GM23338 (cell line): ENCODE measurements at regions not wholly inside any gene's neighbourhood (a gene's known extent, or its start where the extent isn't known, plus 50 kb on each side); places are given as distances from the start of the nearest gene placed in this dataset.

Source experiments
- ATAC-seq: fragments of 200-7000 bp; cut with Tn5 transposase; 3 replicates; pipeline ENCODE4 v1.9.1; 2020
- DNase-seq: peaks from one replicate; pipeline ENCODE4 v3.0.0-alpha.2; 2015; ENCODE audit warnings: low spot score
- H2AFZ ChIP-seq: fragments of 200-600 bp; sonication (generic); 2 replicates; pipeline ENCODE4 v1.8.0; 2016; ENCODE audit warnings: antibody characterized with exemption, mild to moderate bottlenecking, moderate library complexity
- H3F3A ChIP-seq: fragments of 200-600 bp; sonication (generic); replicated peaks from 2 replicates; pipeline ENCODE4 v1.8.0; 2017; ENCODE audit warnings: antibody characterized with exemption, mixed run types, low read depth
- H3K27ac ChIP-seq: fragments of 200-600 bp; sonication (generic); 2 replicates; pipeline ENCODE4 v1.6.1; 2016; ENCODE audit warnings: low read depth
- H3K27me3 ChIP-seq: fragments of 200-600 bp; sonication (generic); 2 replicates; pipeline ENCODE4 v1.8.0; 2016; ENCODE audit warnings: mild to moderate bottlenecking, mixed run types, moderate library complexity; ENCODE audit not compliant: insufficient read depth
- H3K36me3 ChIP-seq: fragments of 200-600 bp; sonication (generic); 2 replicates; pipeline ENCODE4 v1.8.0; 2016; ENCODE audit warnings: mild to moderate bottlenecking; ENCODE audit not compliant: insufficient read depth
- H3K4me1 ChIP-seq: fragments of 200-600 bp; sonication (generic); 2 replicates; pipeline ENCODE4 v1.8.0; 2016; ENCODE audit warnings: mild to moderate bottlenecking, moderate library complexity; ENCODE audit not compliant: insufficient read depth
- H3K4me2 ChIP-seq: fragments of 200-600 bp; sonication (generic); 2 replicates; pipeline ENCODE4 v1.7.1; 2017; ENCODE audit warnings: mixed run types
- H3K4me3 ChIP-seq: fragments of 200-600 bp; sonication (generic); 2 replicates; pipeline ENCODE4 v1.6.1; 2016; ENCODE audit warnings: mixed run types
- H3K79me2 ChIP-seq: fragments of 200-600 bp; sonication (generic); replicated peaks from 2 replicates; pipeline ENCODE4 v1.8.0; 2017; ENCODE audit warnings: mild to moderate bottlenecking; ENCODE audit not compliant: insufficient read depth
- H3K9me2 ChIP-seq: fragments of 200-600 bp; sonication (generic); 2 replicates; pipeline ENCODE4 v1.8.0; 2017; ENCODE audit not compliant: insufficient read depth
- H4K20me1 ChIP-seq: fragments of 200-600 bp; sonication (generic); replicated peaks from 2 replicates; pipeline ENCODE4 v1.8.0; 2017; ENCODE audit warnings: mild to moderate bottlenecking; ENCODE audit not compliant: insufficient read depth
- H3K27ac Mint-ChIP-seq: 2 replicates; pipeline ENCODE4 v1.8.0; 2020; ENCODE audit warnings: inconsistent platforms, mild to moderate bottlenecking, moderate library complexity, mixed read lengths
- H3K27me3 Mint-ChIP-seq: 3 replicates; pipeline ENCODE4 v1.8.0; 2022; ENCODE audit warnings: low read depth, mild to moderate bottlenecking, moderate library complexity, mixed read lengths, inconsistent platforms; ENCODE audit not compliant: insufficient read depth, poor library complexity
- H3K36me3 Mint-ChIP-seq: 3 replicates; pipeline ENCODE4 v1.8.0; 2021; ENCODE audit warnings: low read depth, mild to moderate bottlenecking, inconsistent platforms, moderate library complexity, mixed read lengths
- H3K4me1 Mint-ChIP-seq: 3 replicates; pipeline ENCODE4 v1.8.0; 2020; ENCODE audit warnings: mild to moderate bottlenecking, inconsistent platforms, mixed read lengths
- H3K4me3 Mint-ChIP-seq: 3 replicates; pipeline ENCODE4 v1.8.0; 2021; ENCODE audit warnings: moderate library complexity, mild to moderate bottlenecking, inconsistent platforms, mixed read lengths
- H3K9me3 Mint-ChIP-seq: 3 replicates; pipeline ENCODE4 v1.8.0; 2020; ENCODE audit warnings: moderate library complexity, mild to moderate bottlenecking, inconsistent platforms, mixed read lengths
- CREB1 ChIP-seq: fragments of 250-450 bp; sonication (Bioruptor Pico); IDR thresholded peaks from 2 replicates; pipeline ENCODE4 v1.5.0; 2020; ENCODE audit warnings: low read depth, mild to moderate bottlenecking, moderate library complexity
- CTCF ChIP-seq, 2 experiments: fragments of 200-600 bp in 1 of 2; sonication (generic) in 1 of 2; conservative IDR thresholded peaks; 2 replicates each; pipeline versions ENCODE4 v1.5.1 to v1.6.1; 2016 to 2017; ENCODE audit warnings: antibody characterized with exemption in 2 of 2, low read depth in 2 of 2, mild to moderate bottlenecking in 2 of 2, moderate library complexity in 1 of 2
- ETS1 ChIP-seq: IDR thresholded peaks from 2 replicates; pipeline ENCODE4 v1.6.1; 2016; ENCODE audit warnings: antibody characterized with exemption
- EZH2phosphoT487 ChIP-seq: fragments of 200-600 bp; sonication (generic); IDR thresholded peaks from one replicate; pipeline ENCODE4 v1.8.1; 2018; ENCODE audit warnings: antibody characterized with exemption; ENCODE audit not compliant: unreplicated experiment
- JUNB ChIP-seq: IDR thresholded peaks from one replicate; pipeline ENCODE4 v1.6.1; 2016; ENCODE audit warnings: antibody characterized with exemption; ENCODE audit not compliant: unreplicated experiment
- NANOG ChIP-seq: IDR thresholded peaks from 2 replicates; pipeline ENCODE4 v1.6.1; 2016; ENCODE audit warnings: antibody characterized with exemption, borderline replicate concordance
- POLR2AphosphoS5 ChIP-seq: IDR thresholded peaks from 2 replicates; pipeline ENCODE4 v1.6.1; 2016; ENCODE audit warnings: antibody characterized with exemption, low read depth
- STAT1 ChIP-seq: IDR thresholded peaks from one replicate; pipeline ENCODE4 v1.6.1; 2016; ENCODE audit warnings: antibody characterized with exemption; ENCODE audit not compliant: unreplicated experiment
- ZNF114 ChIP-seq: fragments of 250-450 bp; sonication (Bioruptor Pico); IDR thresholded peaks from 2 replicates; pipeline ENCODE4 v1.5.0; 2020; ENCODE audit warnings: mild to moderate bottlenecking, moderate library complexity
- ZNF331 ChIP-seq: fragments of 250-450 bp; sonication (Bioruptor Pico); IDR thresholded peaks from 2 replicates; pipeline ENCODE4 v1.5.0; 2020; ENCODE audit warnings: low read depth, mild to moderate bottlenecking, moderate library complexity
- ZNF462 ChIP-seq: fragments of 250-450 bp; sonication (Bioruptor Pico); IDR thresholded peaks from 2 replicates; pipeline ENCODE4 v1.5.0; 2020; ENCODE audit warnings: mild to moderate bottlenecking, moderate library complexity
- TF ChIP-seq, protein P1 (sequence below): IDR thresholded peaks from one replicate; pipeline ENCODE4 v1.6.1; 2018; ENCODE audit warnings: antibody characterized with exemption; ENCODE audit not compliant: unreplicated experiment

GRCh38 chr13:109670776-109671175, 115.6 kb downstream of the IRS2 start (continued):
- TF ChIP-seq, protein P1, sequence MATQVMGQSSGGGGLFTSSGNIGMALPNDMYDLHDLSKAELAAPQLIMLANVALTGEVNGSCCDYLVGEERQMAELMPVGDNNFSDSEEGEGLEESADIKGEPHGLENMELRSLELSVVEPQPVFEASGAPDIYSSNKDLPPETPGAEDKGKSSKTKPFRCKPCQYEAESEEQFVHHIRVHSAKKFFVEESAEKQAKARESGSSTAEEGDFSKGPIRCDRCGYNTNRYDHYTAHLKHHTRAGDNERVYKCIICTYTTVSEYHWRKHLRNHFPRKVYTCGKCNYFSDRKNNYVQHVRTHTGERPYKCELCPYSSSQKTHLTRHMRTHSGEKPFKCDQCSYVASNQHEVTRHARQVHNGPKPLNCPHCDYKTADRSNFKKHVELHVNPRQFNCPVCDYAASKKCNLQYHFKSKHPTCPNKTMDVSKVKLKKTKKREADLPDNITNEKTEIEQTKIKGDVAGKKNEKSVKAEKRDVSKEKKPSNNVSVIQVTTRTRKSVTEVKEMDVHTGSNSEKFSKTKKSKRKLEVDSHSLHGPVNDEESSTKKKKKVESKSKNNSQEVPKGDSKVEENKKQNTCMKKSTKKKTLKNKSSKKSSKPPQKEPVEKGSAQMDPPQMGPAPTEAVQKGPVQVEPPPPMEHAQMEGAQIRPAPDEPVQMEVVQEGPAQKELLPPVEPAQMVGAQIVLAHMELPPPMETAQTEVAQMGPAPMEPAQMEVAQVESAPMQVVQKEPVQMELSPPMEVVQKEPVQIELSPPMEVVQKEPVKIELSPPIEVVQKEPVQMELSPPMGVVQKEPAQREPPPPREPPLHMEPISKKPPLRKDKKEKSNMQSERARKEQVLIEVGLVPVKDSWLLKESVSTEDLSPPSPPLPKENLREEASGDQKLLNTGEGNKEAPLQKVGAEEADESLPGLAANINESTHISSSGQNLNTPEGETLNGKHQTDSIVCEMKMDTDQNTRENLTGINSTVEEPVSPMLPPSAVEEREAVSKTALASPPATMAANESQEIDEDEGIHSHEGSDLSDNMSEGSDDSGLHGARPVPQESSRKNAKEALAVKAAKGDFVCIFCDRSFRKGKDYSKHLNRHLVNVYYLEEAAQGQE, result no peak
- TF ChIP-seq JUNB (no peak), EZH2phosphoT487 (no peak)

DNA sequence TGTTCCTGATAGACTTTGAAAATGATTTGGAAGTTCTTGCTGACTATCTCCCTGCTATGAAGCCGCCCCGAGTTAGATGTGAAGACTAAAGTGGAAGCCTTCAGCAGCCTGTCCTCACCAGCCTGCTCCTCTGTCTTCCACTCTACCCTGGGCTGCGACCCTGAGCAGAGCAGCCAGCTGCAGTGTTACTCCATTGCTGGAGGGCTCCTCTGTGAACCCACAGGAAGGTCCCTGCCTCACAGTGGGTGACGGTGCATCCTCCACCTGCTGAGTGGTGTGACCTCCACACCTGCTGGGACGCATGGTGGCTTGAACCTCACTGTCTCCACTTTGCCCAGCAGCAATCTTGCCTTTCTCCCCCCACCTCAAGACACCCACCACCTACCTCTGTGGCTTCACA, 116.4 kb downstream of the IRS2 start:
- Histone ChIP-seq H3K4me1 (no peaks in the 10 kb centered on the region), H3K4me2 (no peak overlapping the region), H3K4me3 (no peak overlapping the region), H3K9me2 (no peaks in the 10 kb centered on the region), H3F3A (no peaks in the 10 kb centered on the region), H3K27ac (no peak overlapping the region), H2AFZ (no peak overlapping the region), H3K79me2 (no peaks in the 10 kb centered on the region), H4K20me1 (no peaks in the 10 kb centered on the region), H3K36me3 (no peaks in the 10 kb centered on the region), H3K27me3 (no peaks in the 10 kb centered on the region)
- Mint-ChIP-seq H3K4me3 (no peak overlapping the region), H3K27ac (no peak overlapping the region), H3K36me3 (no peaks in the 10 kb centered on the region), H3K9me3 (no peaks in the 10 kb centered on the region), H3K4me1 (peaks cover 11% of the 10 kb centered on the region; the same call in 2 of the 3 replicates), H3K27me3 (peaks cover 3% of the 10 kb centered on the region)
- ATAC-seq (peak; percentile 34; the same call in 2 of the 3 replicates), DNase-seq (no peak)
- TF ChIP-seq CTCF (conservative IDR thresholded peaks at IDR 0.05; ENCODE audit: low read depth in 2 of 2), result no peak
- TF ChIP-seq ZNF462 (CRISPR knock-in tag), result no peak
- no peak for TF ChIP-seq JUNB
- no peak for TF ChIP-seq ZNF114 (CRISPR knock-in tag)
- no peak for TF ChIP-seq POLR2AphosphoS5
- no peak for TF ChIP-seq ETS1
- no peak for TF ChIP-seq EZH2phosphoT487
- no peak for TF ChIP-seq NANOG
- no peak for TF ChIP-seq ZNF331
- no peak for TF ChIP-seq CREB1 (CRISPR knock-in tag)
- TF ChIP-seq STAT1, result no peak
